DOHH2 (cell line): ENCODE measurements at regions not wholly inside any gene's neighbourhood (a gene's known extent, or its start where the extent isn't known, plus 50 kb on each side); places are given as distances from the start of the nearest gene placed in this dataset.

Source experiments
- EZH2phosphoT487 ChIP-seq: fragments of 200-600 bp; sonication (generic); IDR thresholded peaks from 2 replicates; pipeline ENCODE4 v1.6.1; 2017; ENCODE audit warnings: borderline replicate concordance, mild to moderate bottlenecking, antibody characterized with exemption, low read length, moderate library complexity, mixed read lengths
- TF ChIP-seq, protein P1 (sequence below): fragments of 200-600 bp; sonication (generic); IDR thresholded peaks from one replicate; pipeline ENCODE4 v1.5.1; 2014; ENCODE audit warnings: antibody characterized with exemption, mild to moderate bottlenecking, low read depth, low read length; ENCODE audit not compliant: poor library complexity, severe bottlenecking

DNA sequence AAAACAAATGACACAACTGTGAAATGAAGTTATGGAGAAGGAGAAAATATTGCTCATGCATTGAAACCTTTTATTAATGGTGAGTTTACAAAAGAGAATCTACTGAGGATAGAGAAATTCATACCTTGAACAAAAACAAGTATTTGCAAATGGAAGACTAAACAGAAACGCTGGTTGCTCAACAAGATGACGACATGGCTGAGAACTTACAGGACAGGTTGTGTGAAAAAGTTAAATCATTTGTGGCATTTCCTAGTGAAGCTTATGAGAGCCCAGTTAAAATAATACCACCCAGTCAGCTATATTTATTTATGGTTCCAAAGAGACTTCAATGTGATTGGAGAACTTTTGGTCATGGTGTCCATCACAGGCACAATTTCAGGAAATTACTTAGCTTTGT lies 148.6 kb upstream of the PKDCC start:
- TF ChIP-seq, protein P1, sequence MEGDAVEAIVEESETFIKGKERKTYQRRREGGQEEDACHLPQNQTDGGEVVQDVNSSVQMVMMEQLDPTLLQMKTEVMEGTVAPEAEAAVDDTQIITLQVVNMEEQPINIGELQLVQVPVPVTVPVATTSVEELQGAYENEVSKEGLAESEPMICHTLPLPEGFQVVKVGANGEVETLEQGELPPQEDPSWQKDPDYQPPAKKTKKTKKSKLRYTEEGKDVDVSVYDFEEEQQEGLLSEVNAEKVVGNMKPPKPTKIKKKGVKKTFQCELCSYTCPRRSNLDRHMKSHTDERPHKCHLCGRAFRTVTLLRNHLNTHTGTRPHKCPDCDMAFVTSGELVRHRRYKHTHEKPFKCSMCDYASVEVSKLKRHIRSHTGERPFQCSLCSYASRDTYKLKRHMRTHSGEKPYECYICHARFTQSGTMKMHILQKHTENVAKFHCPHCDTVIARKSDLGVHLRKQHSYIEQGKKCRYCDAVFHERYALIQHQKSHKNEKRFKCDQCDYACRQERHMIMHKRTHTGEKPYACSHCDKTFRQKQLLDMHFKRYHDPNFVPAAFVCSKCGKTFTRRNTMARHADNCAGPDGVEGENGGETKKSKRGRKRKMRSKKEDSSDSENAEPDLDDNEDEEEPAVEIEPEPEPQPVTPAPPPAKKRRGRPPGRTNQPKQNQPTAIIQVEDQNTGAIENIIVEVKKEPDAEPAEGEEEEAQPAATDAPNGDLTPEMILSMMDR, result no peak
- TF ChIP-seq EZH2phosphoT487, result no peak
